ENCODE measurements at regions not wholly inside any gene's neighbourhood (a gene's known extent, or its start where the extent isn't known, plus 50 kb on each side); places are given as distances from the start of the nearest gene placed in this dataset.
A peak's percentile ranks its signal among the peaks of the same experiment; 100 is the strongest.
"Not testable (repeated sequence)": the region's sequence is repeated elsewhere in the genome, so short reads cannot be mapped to it uniquely, and the experiment has no call there.

DNA sequence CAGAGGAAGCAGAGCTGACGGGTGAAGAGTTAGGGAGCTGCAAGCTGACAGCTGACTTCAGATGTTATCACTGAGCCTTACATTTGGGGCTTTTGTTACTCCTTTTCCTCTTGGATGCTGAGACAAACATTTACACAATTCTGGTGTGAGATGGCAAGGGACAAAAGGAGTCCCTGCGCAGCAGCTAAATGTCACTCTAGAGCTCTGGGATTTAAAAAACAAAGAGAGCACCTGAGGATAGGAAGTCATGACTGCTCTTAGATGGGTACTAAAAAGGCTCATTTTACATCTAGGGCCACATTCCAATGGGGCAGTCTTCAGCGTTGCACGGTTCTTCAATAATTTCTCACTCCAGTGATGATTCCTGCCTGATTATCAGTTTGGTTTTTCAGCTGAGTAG lies 204.5 kb downstream of the RAB38 start:
- FAIRE-seq: no peak

DNA sequence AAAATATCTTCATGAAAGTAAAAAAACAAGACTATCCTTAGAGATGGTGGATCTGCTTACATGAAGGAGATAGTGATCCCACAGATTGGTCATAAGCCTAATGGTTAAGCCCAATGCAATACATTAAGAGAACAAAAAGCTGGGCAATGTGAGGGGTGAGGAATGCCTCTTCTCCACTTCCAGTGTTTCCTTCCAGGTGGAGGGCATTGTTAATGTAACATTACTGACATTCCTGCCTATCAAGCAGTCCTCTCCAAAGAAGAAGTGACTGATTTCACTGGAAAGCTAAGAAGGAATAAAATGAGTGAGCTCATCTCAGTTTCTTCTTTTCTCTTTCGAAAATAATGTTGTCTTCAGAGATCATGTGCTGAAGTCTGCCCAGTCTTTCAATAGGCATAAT lies 207.8 kb downstream of the RAB38 start:
- FAIRE-seq: no peak

DNA sequence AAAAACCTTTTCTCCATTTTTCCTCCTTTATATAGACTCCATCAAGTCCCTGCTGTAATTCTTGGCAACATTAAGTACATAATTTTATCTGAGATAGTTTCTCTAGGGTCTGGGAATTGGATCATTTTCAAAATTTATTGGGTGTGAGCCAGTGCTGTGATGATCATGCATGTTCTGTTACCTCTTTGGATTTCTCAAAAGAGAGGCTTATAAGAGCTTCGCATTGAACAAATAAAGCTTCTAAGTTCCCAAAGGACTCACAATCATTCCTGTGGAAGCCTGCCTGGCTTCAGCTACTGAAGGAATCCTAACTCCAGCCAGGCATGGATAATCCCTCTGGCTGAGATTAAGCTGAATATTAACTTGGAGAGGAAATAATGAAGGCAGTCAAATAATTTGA lies 208.5 kb downstream of the RAB38 start:
- no peak for FAIRE-seq

DNA sequence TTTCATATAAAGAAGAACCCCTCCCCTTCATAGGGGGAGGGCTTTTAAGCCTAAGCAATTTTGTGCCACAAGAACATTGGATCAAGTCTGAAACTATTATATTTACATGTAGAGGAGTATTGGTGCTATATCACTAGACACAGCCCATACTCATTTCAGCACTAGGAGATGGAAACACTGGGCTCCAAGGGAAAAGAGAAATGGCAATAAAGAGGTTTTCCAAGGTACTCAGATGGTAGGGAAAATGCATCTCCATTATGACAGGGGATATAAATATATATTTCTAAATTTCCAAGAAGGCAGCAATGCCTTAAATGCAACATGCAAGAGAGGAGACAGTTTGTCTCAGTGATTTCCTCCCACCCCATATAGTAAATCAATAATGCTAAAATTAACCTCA lies 209.0 kb downstream of the RAB38 start:
- no peak for FAIRE-seq

DNA sequence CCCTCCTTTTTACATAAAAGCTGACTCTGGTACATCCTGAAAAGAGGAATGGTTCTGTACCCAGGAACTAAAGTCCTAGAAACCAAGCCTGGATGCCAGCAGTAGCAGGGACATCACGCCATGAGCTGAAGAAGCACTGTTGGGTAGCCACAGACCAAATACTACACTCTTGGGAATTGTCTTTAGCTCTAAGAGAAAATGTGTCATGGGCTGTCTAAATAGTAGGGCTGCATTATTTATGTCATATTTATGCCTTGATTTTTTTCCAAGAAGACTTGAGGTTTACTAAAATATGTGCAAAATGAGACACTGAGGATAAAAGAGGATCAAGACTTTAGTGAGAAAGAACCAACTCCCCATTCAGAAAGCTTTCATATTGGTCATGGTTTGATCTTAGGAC lies 213.6 kb downstream of the RAB38 start:
- FAIRE-seq: no peak

DNA sequence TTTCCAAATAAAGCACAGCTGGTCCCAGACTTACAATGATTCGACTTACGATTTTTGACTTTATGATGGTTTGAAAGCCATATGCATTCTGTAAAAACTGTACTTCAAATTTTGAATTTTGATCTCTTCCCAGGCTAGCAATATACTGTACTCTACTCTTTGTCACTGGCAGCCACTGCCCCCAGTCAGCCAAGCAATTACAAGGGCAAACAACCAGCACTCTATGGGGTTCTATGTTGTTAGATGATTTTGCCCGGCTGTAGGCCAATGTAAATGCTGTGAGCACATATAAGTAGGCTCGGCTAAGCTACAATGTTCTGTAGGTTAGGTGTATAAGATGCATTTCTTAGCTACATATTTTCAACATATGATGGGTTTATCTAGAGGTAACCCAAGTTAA lies 217.3 kb downstream of the RAB38 start:
- FAIRE-seq: no peak

DNA sequence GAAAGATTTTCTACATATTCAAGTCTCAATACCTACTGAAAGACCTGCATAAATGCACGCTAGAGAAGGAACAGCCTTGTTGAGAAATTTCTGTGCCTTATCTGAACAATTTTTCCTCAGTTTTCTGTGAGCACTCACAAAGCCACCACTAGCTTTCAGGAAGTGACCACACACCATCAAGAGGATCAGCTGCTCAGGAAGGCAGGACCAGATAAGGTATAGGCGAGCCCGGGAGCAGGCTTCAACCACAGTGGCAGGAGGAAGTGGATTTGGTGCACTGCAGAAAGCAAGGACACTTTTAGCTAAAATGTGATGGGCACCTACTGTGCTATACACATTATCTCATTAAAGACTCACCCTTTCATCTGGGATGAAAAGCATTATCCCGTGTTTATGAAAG lies 220.8 kb downstream of the RAB38 start:
- no peak for FAIRE-seq

DNA sequence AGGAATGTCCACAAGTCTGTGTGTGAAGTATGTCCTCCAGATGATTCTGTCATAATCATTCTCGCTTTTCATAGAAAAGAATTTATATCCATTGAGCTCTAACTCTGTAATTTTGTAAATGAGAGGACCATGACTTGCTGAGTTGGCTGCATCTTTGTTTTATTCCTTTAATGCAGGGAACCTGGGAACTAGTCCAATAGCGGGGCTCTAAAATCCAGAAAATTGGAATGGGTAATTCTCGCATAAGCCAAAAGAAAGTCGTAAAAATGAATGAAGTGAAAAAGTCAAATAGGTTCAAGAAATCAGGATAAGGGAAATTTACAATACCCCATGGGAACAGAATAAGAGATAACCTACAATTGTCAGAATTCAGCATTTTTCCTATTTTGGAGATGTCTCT lies 232.5 kb downstream of the RAB38 start:
- peak; percentile 50 for FAIRE-seq

DNA sequence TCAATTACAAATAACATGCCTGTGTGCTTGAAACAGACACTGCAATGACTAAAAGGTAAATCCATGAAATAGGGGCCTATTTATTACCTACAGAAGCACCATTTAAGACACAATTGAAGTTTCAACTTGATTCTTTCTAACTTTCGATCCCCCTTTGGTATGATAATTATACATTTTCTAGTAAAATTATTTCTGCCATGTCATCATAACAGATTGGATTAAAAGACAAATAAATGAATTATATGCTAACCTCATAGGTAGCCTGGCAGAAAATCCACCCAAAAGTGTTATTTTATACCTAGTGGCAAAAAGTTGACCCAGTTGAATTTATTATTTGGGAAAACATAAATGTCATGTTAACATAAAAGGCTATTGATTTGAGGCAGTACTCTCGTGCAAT lies 241.1 kb downstream of the RAB38 start:
- no peak for FAIRE-seq

DNA sequence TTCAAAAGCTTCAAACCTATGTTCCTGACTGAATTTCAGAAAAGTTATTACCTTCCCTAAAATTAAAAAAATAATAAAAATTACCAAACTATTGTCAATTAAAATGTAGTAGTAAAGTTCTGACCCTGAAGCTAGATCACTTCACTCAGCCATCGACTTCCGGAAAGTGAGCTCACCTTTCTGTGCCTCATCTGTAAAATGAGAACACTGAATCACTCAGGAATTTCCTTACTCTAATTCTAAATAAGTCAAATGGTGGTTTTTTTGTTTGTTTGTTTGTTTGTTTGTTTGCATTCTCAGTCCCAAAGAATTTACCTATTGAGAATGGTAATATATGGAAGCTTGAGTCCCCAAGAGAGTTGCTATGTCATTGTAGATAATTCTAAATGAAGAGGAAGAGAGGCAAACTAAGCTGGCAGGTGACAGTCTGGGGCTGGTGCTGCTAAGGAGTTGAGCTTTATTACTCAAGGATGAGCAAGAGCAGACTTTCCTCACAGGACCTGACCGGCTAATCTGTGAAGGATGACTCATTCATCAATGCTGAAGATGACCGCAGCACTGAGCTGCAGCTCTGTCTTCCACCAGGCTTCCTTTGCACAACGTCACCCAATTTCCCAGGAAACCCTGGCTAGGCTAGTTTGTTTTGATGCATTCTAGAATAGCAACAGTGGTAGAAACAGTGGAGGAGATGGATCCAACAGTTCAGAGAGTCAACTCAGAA lies 248.8 kb downstream of the RAB38 start:
- FAIRE-seq: no peak

DNA sequence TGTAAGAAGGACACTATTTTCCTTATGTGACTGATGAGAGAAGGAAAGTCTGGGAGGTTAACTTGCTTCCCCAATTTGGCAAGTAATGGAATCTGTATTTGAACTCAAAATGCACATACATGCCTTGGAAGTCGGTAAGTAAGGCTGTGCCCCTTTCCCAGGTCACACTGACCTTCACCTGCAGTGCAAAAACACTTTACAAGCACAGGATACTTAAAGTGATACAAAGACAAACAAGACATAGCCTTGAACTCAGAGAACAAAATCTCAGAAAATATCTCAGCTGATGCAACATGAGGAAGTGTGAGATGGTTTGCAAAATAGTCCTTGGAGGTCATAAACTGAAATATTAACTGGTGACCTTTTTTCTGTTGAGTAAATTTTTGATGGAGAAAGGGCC lies 251.1 kb downstream of the RAB38 start:
- no peak for FAIRE-seq

DNA sequence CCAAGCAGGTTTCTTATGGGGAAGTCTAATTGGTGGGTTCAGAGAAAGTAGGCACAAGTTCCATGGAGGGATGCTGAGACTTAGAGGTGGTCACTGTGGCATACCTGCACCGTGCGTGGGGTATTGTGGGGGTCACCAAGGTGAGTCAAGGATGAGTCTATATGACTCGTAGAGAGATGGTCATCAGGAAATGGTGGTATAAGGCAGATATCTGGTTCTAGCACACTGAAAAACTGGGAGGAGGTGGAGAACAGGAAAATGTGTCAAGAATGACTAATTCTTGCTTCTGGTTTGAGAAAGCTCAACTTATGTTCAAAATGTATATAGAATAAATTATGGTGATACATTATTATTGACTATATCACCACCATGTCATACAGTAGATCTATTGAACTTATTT lies 258.1 kb downstream of the RAB38 start:
- no peak for FAIRE-seq

DNA sequence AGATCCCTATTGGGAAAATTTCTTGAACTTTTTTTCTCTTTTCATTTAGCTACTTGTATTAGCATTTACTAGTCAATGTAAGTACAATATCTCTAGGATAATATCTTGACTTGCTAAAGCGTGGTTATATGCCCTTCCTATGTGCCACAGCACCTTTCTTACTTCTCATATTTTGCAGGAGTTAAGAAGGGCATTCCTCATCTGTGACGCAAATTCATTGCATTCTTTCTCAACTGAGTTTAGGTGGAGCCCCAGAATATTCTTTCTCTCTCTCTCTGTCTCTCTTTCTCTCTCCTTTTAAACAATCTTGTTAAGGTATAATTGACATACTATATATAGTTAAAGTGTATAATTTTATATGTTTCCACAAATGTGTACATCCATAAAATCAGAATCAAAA lies 266.1 kb downstream of the RAB38 start:
- no peak for FAIRE-seq

DNA sequence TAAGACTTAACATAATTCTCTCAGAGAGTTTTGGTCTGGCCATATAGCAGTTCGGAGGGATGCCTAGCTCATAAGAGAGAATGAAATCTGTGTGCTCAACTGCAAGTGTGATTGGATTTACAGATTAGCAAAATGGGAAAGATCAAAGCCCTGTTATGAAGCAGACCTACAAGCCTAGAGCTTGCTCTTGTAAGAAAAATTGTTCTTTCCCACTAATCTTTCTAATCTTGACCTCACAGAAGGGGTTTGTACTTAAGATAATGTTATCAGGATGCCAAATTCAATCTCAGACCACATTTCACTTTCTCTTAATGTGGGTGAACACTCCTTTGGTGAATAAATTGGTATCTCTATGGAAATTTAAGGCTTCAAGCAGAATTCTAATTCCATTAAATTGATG lies 267.2 kb downstream of the RAB38 start:
- no peak for FAIRE-seq

DNA sequence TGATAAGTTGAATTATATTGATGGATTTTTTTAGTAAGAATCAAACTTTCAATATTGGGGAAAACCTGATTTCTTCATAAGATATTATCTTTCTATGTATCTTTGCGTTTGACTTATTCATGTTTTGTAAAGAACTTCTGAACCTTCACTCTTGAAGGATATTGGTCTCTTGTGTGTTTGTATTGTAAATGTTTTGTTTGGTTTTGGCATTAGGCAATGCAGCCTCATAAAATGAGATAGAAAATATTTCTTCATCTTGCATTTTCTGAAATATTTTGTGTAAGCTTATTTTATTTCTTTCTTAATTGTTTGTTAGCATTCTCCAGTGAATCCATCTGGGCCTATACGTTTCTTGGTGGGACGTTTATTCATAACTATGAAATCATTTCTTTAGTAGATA lies 271.9 kb downstream of the RAB38 start:
- peak; percentile 91 for FAIRE-seq

DNA sequence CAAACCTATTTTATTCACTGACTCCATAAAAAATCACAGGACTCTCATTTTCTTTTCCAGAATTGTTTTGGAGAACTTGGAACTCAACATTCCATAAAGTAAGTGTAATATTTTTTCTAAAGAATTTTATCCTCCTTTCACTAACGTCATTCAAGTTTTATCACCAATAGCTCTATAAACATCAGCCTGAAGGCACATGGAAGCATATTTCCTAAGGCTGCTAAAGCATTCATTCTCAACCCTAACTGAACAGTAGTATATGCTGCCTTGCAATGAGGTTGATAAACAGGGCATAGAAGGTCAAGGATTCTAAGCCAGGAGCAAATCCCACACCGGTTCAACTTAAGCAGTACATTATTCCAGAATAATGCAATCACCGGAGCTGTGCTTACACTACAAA lies 273.9 kb downstream of the RAB38 start:
- peak; percentile 96 for FAIRE-seq

DNA sequence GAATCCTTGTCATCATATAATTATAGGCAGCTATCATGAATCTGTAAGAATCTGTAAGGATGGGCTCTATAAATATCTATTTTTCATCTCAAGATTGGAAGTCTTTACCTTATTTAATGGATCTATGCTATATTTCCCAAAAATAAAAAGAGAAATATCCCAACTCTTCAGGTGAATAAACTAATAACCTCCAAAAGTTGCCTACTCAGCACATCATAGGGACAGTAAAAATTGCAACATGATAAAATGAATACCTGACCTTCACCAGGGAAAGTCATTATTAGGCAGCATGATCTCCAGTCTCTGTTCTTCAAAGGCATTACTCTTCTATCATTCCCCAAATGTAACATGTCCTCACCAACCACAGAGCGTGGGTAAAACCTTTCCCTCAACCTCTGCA lies 277.3 kb downstream of the RAB38 start:
- no peak for FAIRE-seq

DNA sequence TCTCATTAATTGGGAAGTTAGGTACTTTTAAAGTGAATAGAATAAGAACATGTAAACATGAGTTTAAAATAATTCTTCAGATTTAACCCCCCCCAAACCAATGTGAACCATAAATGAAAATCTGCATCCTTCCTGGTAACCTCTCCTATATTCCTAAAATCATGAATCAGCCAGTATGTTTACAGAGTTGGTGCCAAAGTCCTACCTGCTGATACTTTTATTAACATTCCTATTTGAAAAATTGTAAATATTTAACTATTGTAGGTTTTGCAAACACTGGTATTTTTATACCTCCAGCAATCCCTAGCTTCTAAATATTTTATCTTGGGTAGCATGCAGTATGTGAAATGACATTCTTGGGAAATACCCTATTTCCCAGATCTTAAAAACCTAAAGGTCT lies 278.2 kb downstream of the RAB38 start:
- FAIRE-seq: no peak

DNA sequence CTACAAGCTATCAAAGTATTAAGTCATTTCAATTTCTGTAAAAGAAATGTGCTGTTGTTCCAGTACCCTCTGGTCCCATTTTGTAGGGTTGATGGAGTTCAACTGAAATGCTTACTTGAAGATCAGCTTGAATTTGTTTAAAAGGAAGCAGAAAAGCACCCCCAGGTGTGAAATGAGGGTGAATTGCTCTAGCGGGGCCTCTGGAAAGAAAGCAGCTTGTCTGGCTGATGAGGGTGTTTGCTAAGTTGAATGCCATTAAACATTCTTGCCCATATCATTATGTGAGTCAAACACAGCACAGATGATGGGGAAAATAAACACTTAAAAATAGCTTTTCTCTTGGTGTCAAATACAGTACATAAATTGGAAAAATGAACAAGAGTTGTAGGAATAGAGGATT lies 280.3 kb downstream of the RAB38 start:
- FAIRE-seq: no peak

DNA sequence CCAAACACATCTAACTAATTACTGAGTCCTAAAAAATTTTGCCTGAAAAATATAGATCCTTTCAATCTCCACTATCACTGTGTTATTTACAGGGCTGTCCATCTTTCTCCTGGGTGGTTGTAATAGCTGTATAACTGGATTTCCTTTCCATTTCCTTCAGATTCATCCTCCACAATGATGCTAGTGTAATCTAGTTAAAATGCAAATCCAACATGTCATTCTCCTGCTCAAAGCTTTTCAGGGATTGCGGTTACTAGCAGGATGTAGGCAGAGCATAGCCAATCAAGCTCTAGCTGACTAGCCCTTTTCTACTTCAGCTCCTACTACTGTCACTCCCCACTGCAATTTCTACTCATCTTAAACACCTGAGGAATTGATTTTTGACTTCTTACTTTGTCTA lies 283.0 kb downstream of the RAB38 start:
- no peak for FAIRE-seq

DNA sequence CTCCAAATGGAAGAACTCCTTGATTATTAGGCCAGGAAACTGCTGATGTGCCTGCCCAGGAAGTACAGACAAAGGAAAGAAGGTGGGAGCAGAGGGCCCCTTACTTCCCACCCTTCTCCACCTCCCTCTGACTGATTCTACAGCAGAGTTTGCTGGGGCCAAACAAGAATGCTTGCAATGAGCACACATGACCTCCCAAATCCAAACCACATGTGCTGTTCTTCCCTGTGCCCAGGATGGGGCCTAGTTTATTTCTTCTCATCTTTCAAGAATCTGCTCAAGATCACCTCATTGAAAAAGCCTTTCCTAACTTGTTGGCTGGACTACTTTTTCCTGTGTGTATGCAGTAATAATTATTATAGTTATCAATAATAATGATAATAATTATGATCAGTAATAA lies 286.1 kb downstream of the RAB38 start:
- FAIRE-seq: no peak

DNA sequence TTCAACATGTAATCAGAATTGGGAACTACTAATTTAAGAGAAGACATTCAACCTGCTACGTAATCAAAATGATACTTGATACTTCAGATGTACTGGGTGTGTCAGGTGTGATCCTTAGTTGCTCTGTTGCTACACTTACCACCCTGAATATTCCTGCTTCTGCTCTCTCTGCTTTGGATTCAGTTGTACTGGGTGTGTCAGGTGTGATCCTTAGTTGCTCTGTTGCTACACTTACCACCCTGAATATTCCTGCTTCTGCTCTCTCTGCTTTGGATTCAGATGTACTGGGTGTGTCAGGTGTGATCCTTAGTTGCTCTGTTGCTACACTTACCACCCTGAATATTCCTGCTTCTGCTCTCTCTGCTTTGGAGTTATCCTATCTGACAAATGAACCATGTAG lies 290.2 kb downstream of the RAB38 start:
- not testable (repeated sequence) for FAIRE-seq

DNA sequence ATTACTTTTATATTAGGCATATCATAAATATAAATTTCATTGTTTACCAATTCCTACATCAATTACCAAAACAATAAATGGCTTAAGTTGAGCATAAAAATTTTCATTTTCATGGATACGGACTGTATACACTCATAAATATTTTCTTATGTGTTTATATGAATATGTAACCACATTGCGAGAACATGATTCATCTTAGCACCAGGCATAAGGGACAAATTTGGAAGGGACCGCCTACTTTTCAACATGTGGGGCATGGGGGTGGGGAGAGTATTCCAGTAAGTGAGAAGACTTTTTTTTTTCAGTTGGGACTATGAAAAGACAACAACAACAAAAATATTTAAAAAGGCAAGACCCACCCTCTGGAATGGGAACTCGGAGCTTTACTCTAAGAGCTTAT lies 296.1 kb downstream of the RAB38 start:
- FAIRE-seq: peak; percentile 35

DNA sequence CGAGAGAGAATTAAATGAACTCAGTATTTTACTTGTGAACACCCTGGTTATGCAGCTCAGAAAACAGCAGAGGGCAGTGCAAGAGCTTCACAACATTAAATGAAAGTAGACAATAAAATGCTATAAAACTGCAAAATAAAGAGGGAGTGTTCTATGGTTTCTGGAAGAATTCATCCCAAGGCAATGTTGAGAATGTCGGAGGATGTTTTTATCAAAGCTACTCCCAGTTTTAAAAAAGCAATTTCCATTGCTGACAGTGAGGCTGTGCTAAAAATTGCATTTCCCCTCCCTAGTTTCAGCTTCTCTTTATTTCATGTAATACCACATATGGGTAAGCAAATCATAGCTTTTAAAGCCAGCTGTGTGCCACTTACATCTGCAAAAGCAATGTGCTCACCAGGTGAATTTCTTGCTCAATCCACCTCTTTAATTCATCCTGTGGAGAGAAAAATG lies 296.8 kb downstream of the RAB38 start:
- peak; percentile 98 for FAIRE-seq

DNA sequence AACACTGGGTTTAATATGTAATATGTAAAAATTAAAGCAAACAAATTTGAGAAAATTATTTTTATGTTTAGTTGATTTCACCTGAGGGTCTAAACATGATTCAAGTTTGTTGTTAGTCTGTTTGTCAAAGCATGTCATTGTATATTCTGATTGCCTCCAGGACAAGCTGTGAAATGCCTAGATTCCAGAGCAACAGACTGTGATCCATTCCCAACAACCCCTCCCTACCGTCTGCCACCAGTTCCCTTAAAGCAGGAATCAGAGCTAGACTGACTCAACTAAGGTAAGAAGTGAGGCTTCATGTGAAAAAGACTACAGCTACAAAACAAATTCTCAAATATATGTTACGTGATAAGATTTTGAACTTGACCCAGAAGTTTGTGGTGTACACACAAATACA lies 304.2 kb downstream of the RAB38 start:
- no peak for FAIRE-seq
